ENCODE measurements at regions not wholly inside any gene's neighbourhood (a gene's known extent, or its start where the extent isn't known, plus 50 kb on each side); places are given as distances from the start of the nearest gene placed in this dataset.

GRCh38 chr18:43571078-43571689, 293.9 kb upstream of the SYT4 start:
- TF ChIP-seq CTCF (IDR thresholded peaks at IDR 0.05; ENCODE audit: insufficient read depth, low read depth, low read length) (peak; percentile 87), EZH2 (IDR thresholded peaks at IDR 0.05; ENCODE audit: insufficient read depth, low read length) (no peak)
